Osteocyte (in vitro differentiated cells): ENCODE measurements at regions not wholly inside any gene's neighbourhood (a gene's known extent, or its start where the extent isn't known, plus 50 kb on each side); places are given as distances from the start of the nearest gene placed in this dataset.
A peak's percentile ranks its signal among the peaks of the same experiment; 100 is the strongest.
"Not testable (repeated sequence)": the region's sequence is repeated elsewhere in the genome, so short reads cannot be mapped to it uniquely, and the experiment has no call there.

Experiments
- DNase-seq: peaks from one replicate; pipeline ENCODE4 v3.0.0; 2021; ENCODE audit warnings: mixed read lengths; ENCODE audit not compliant: unreplicated experiment; ENCODE audit errors: extremely low spot score
- H3K27ac Mint-ChIP-seq: one replicate; pipeline ENCODE4 v1.8.0; 2021; ENCODE audit warnings: mild to moderate bottlenecking, mixed read lengths; ENCODE audit not compliant: unreplicated experiment
- H3K27me3 Mint-ChIP-seq: one replicate; pipeline ENCODE4 v1.8.0; 2021; ENCODE audit warnings: mixed read lengths; ENCODE audit not compliant: unreplicated experiment
- H3K36me3 Mint-ChIP-seq: one replicate; pipeline ENCODE4 v1.8.0; 2021; ENCODE audit warnings: mixed read lengths; ENCODE audit not compliant: unreplicated experiment
- H3K4me1 Mint-ChIP-seq: one replicate; pipeline ENCODE4 v1.8.0; 2021; ENCODE audit warnings: mixed read lengths; ENCODE audit not compliant: unreplicated experiment
- H3K4me3 Mint-ChIP-seq: one replicate; pipeline ENCODE4 v1.8.0; 2021; ENCODE audit warnings: mild to moderate bottlenecking, moderate library complexity, mixed read lengths; ENCODE audit not compliant: unreplicated experiment
- H3K9me3 Mint-ChIP-seq: one replicate; pipeline ENCODE4 v1.8.0; 2021; ENCODE audit warnings: mixed read lengths; ENCODE audit not compliant: unreplicated experiment
- TF ChIP-seq, protein P1 (sequence below): fragments of 200-600 bp; sonication (generic); IDR thresholded peaks from 2 replicates; pipeline ENCODE4 v1.5.0; 2021; ENCODE audit warnings: antibody characterized with exemption, mild to moderate bottlenecking, moderate library complexity

DNA sequence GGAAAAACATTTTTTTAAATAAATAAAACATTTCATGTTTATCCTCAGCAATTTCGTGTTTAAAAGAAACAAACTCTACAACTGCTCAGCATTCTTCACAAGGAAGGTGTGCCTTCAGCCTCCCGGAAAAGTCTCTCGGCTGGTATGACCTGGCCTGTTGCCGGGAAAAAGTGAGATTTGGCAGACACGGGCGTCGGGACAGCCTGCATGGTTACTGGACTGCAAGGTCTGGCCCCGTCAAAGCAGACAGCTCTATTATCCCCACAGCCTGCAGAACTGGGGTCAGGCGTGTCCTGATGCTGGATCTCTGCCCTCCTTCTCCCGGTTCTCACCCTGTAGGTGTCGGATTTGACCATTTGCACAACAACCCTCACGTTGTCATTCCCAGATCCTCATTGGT, 120.3 kb upstream of the SPATA31C2 start:
- H3K27me3 Mint-ChIP-seq = peaks cover 4% of the 10 kb centered on the region
- TF ChIP-seq, protein P1, sequence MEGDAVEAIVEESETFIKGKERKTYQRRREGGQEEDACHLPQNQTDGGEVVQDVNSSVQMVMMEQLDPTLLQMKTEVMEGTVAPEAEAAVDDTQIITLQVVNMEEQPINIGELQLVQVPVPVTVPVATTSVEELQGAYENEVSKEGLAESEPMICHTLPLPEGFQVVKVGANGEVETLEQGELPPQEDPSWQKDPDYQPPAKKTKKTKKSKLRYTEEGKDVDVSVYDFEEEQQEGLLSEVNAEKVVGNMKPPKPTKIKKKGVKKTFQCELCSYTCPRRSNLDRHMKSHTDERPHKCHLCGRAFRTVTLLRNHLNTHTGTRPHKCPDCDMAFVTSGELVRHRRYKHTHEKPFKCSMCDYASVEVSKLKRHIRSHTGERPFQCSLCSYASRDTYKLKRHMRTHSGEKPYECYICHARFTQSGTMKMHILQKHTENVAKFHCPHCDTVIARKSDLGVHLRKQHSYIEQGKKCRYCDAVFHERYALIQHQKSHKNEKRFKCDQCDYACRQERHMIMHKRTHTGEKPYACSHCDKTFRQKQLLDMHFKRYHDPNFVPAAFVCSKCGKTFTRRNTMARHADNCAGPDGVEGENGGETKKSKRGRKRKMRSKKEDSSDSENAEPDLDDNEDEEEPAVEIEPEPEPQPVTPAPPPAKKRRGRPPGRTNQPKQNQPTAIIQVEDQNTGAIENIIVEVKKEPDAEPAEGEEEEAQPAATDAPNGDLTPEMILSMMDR = no peak
- no peaks in the 10 kb centered on the region for H3K9me3 Mint-ChIP-seq
- H3K27ac Mint-ChIP-seq = no peak overlapping the region
- DNase-seq = no peak
- H3K4me1 Mint-ChIP-seq = peaks cover 10% of the 10 kb centered on the region
- H3K4me3 Mint-ChIP-seq = no peak overlapping the region
- no peaks in the 10 kb centered on the region for H3K36me3 Mint-ChIP-seq

DNA sequence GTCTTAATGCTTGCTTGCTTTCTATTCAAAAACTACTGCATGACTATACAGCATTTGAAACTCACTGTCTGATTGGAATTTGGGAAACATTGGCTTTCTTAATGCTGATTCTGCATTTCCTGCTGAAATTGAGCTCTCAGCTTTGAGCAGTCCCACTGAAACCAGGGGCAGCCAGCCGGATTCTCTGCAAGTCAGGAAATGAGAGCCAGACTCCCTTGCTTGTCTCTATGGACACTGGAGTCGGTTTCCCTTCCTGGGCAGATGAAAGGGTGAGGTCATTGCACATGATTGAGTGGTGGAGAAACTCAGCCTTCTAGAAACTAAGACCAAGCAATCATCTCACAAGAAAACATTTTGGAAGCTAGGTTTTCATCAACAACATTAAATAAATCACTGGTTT, 119.7 kb upstream of the SPATA31C2 start:
- Mint-ChIP-seq H3K4me3 (no peak overlapping the region), H3K27ac (peak overlapping the region; percentile 38)
- TF ChIP-seq, protein P1 = no peak

DNA sequence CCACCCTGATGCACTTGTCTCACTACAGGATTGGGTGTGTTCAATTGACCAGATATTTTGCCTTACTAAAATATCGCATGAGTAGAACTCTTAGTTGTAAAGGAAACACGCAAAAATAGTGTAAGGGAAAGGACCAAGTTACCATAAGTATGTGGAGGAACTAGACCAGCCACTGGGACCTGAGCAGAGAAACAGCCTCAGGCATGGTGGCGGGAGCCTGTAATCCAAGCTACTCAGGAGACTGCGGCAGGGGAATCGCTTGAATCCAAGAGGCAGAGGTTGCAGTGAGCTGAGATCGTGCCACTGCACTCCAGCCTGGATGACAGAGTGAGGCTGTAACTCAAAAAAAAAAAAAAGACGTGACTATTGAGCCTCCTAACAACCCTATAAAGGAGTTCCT, 117.9 kb upstream of the SPATA31C2 start:
- Mint-ChIP-seq H3K36me3 (peaks cover under 1% of the 10 kb centered on the region), H3K4me1 (peaks cover 10% of the 10 kb centered on the region), H3K9me3 (peaks cover 3% of the 10 kb centered on the region), H3K27me3 (peaks cover 4% of the 10 kb centered on the region), H3K27ac (no peak overlapping the region), H3K4me3 (no peak overlapping the region)
- no peak for DNase-seq
- TF ChIP-seq, protein P1 = no peak

More for the DNA sequence above, 119.7 kb upstream of the SPATA31C2 start:
- DNase-seq = no peak
- peaks cover 4% of the 10 kb centered on the region for H3K27me3 Mint-ChIP-seq
- H3K9me3 Mint-ChIP-seq = no peaks in the 10 kb centered on the region
- no peaks in the 10 kb centered on the region for H3K36me3 Mint-ChIP-seq
- peaks cover 10% of the 10 kb centered on the region for H3K4me1 Mint-ChIP-seq

DNA sequence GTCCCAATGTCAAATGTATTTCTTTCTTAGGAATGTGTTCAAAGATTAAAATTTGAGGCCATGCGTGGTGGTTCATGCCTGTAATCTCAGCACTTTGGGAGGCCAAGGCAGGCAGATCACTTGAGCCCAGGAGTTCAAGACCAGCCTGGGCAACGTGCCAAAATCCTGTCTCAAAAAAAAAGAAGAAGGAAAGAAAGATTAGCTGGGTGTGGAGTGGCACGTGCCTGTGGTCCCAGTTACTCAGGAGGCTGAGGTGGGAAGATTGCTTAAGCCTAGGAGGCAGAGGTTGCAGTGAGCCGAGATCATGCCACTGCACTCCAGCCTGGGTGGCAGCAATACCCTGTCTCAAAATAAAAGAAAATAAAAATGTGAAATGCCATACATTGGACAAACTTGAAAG, 117.5 kb upstream of the SPATA31C2 start:
- DNase-seq, H3K36me3 Mint-ChIP-seq, H3K4me3 Mint-ChIP-seq, H3K27ac Mint-ChIP-seq, H3K27me3 Mint-ChIP-seq, H3K9me3 Mint-ChIP-seq, H3K4me1 Mint-ChIP-seq: not testable (repeated sequence)

DNA sequence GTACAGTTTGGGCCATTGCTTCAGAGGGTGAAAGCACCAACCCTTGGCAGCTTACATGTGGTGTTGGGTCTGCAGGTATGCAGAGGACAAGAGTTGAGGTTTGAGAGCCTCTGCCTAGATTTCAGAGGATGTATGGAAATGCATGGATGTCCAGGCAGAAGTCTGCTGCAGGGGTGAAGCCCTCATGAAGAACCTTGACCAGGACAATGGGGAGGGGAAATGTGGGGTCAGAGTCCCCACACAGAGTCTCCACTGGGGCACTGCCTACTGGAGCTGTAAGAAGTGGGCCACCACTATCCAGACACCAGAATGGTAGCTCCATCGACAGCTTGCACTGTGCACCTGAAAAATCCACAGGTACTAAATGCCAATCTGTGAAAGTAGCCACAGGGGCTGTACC, 113.6 kb upstream of the SPATA31C2 start:
- Mint-ChIP-seq H3K4me3 (no peak overlapping the region), H3K27me3 (peaks cover 15% of the 10 kb centered on the region), H3K4me1 (peaks cover 2% of the 10 kb centered on the region), H3K9me3 (peaks cover 8% of the 10 kb centered on the region), H3K36me3 (peaks cover 1% of the 10 kb centered on the region), H3K27ac (no peak overlapping the region)
- DNase-seq = no peak
- TF ChIP-seq, protein P1 = no peak

DNA sequence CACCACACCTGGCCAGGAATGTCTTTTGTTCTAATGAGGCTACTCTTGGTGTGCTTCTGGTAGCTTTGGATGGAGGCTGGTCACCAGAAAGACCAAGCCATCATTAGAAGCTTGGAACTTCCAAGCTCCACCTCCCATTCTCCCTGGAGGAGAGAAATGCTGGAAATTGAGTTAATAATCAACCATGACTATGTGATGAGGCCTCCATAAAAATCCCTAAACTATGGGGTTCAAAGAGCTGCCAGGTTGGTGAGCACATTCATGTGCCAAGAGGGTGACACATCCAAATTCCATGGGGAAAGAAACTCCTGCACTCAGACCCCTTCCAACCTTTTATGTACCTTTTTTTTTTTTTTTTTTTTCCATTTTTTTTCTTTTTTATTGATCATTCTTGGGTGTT, 105.5 kb upstream of the SPATA31C2 start:
- TF ChIP-seq, protein P1 = no peak
- Mint-ChIP-seq H3K4me3 (no peak overlapping the region), H3K4me1 (no peaks in the 10 kb centered on the region), H3K27ac (no peak overlapping the region), H3K9me3 (no peaks in the 10 kb centered on the region), H3K36me3 (no peaks in the 10 kb centered on the region), H3K27me3 (peaks cover 22% of the 10 kb centered on the region)
- no peak for DNase-seq
